K562 (cell line): ENCODE measurements at regions not wholly inside any gene's neighbourhood (a gene's known extent, or its start where the extent isn't known, plus 50 kb on each side); places are given as distances from the start of the nearest gene placed in this dataset.

Experiments
- ATAC-seq: fragments of 200-7000 bp; cut with Tn5 transposase; 3 replicates; pipeline ENCODE4 v1.9.1; 2020; ENCODE audit warnings: moderate library complexity
- BruUV-seq: library from RNA; stranded (reverse); fragments of 400-500 nt; replicated peaks from 2 replicates; lab custom pipeline; 2021; lab: Mats Ljungman, UMichigan
- CTCF ChIA-PET: fragments of 300-600 bp; formaldehyde crosslinking; extraction: SDS; loops from one replicate; lab custom pipeline; 2021; ENCODE audit warnings: low intra/inter-chr PET ratio; lab: Yijun Ruan, JAX
- POLR2A ChIA-PET: fragments of 300-600, 350-650 bp; sonication (Branson Sonifier 250); formaldehyde crosslinking; extraction: SDS; loops from one replicate; lab custom pipeline; 2021; ENCODE audit warnings: antibody characterized with exemption, inconsistent platforms; lab: Yijun Ruan, JAX
- DNase-seq, 4 experiments: peaks; one replicate each; pipeline versions ENCODE4 v3.0.0 to v3.0.0-alpha.2; 2011 to 2018; ENCODE audit warnings: low spot score in 3 of 4, mixed read lengths in 3 of 4; ENCODE audit errors: extremely low read depth in 1 of 4
- FAIRE-seq: peaks from 2 replicates; lab custom pipeline; 2011; peaks lifted over from hg19 to GRCh38; lab: Jason Lieb, UNC
- H2AFZ ChIP-seq: 2 replicates; pipeline ENCODE4 v1.6.0; 2011; ENCODE audit warnings: low read depth, low read length, control low read depth, inconsistent platforms
- H3K27ac ChIP-seq: fragments of 200-600 bp; 3 replicates; pipeline ENCODE4 v1.8.0; 2011; ENCODE audit warnings: low read depth, mild to moderate bottlenecking, control low read depth, inconsistent platforms, low read length, moderate library complexity, mixed read lengths; ENCODE audit errors: extremely low read depth
- H3K27me3 ChIP-seq, 2 experiments: fragments of 300-600 bp in 1 of 2; 2 replicates in 1 of 2; 3 replicates in 1 of 2; pipeline versions ENCODE4 v1.6.0 to v1.8.0; 2011; ENCODE audit warnings: inconsistent platforms in 2 of 2, low read length in 2 of 2, mild to moderate bottlenecking in 1 of 2, mixed read lengths in 1 of 2, moderate library complexity in 1 of 2; ENCODE audit not compliant: control insufficient read depth in 2 of 2, insufficient read depth in 2 of 2
- H3K36me3 ChIP-seq: fragments of 300-600 bp; 3 replicates; pipeline ENCODE4 v1.8.0; 2011; ENCODE audit warnings: mild to moderate bottlenecking, low read length, inconsistent platforms; ENCODE audit not compliant: control insufficient read depth, insufficient read depth
- H3K4me1 ChIP-seq, 2 experiments: fragments of 200-600 bp in 1 of 2; replicated peaks in 1 of 2; 2 replicates in 1 of 2; 3 replicates in 1 of 2; pipeline versions ENCODE4 v1.5.1 to v1.8.0; 2011; ENCODE audit warnings: inconsistent platforms in 2 of 2, low read length in 2 of 2, mild to moderate bottlenecking in 1 of 2, mixed read lengths in 1 of 2, moderate library complexity in 1 of 2; ENCODE audit not compliant: control insufficient read depth in 2 of 2, insufficient read depth in 2 of 2
- H3K4me2 ChIP-seq: 2 replicates; pipeline ENCODE4 v1.6.1; 2011; ENCODE audit warnings: low read length, control low read depth, inconsistent platforms, mixed read lengths; ENCODE audit not compliant: insufficient read depth
- H3K4me3 ChIP-seq: fragments of 200-600 bp; sonication (generic), shearing (Covaris generic); 2 replicates; pipeline ENCODE4 v1.5.1; 2016; ENCODE audit warnings: control low read depth, inconsistent platforms
- H3K79me2 ChIP-seq: fragments of 200-600 bp; 3 replicates; pipeline ENCODE4 v1.8.0; 2011; ENCODE audit warnings: low read length, inconsistent platforms; ENCODE audit not compliant: control insufficient read depth, insufficient read depth
- H3K9ac ChIP-seq, 2 experiments: 2 replicates each; pipeline versions ENCODE4 v1.6.0 to v1.6.1; 2011; ENCODE audit warnings: low read depth in 2 of 2, low read length in 2 of 2, control low read depth in 1 of 2, inconsistent platforms in 1 of 2, mild to moderate bottlenecking in 1 of 2, mixed read lengths in 1 of 2; ENCODE audit not compliant: insufficient read depth in 1 of 2
- H3K9me1 ChIP-seq: one replicate; pipeline ENCODE4 v1.6.0; 2011; ENCODE audit warnings: inconsistent platforms, mild to moderate bottlenecking, low read length, moderate library complexity; ENCODE audit not compliant: control insufficient read depth, insufficient read depth
- H3K9me3 ChIP-seq: replicated peaks from 2 replicates; pipeline ENCODE4 v1.5.1; 2011; ENCODE audit warnings: low read depth, low read length, inconsistent platforms; ENCODE audit not compliant: control insufficient read depth, insufficient read depth
- H4K20me1 ChIP-seq: replicated peaks from 2 replicates; pipeline ENCODE4 v1.6.1; 2011; ENCODE audit warnings: low read length, inconsistent platforms, mixed read lengths; ENCODE audit not compliant: control insufficient read depth, insufficient read depth
- ARHGAP35 ChIP-seq: fragments of 450-650 bp; IDR thresholded peaks from 2 replicates; pipeline ENCODE4 v1.6.1; 2018; ENCODE audit not compliant: partially characterized antibody
- C11orf30 ChIP-seq: fragments of 450-650 bp; IDR thresholded peaks from 2 replicates; pipeline ENCODE4 v1.6.1; 2016; ENCODE audit warnings: low read depth, mild to moderate bottlenecking
- MYBL2 ChIP-seq, 2 experiments: fragments of 450-650 bp in 1 of 2; sonication (generic) in 1 of 2; formaldehyde crosslinking in 1 of 2; IDR thresholded peaks; 2 replicates each; pipeline versions ENCODE4 v1.6.1 to v1.8.1; 2017 to 2022; ENCODE audit warnings: borderline replicate concordance in 1 of 2, inconsistent platforms in 1 of 2, low read depth in 1 of 2, mild to moderate bottlenecking in 1 of 2, missing genetic modification reagents in 1 of 2, moderate library complexity in 1 of 2
- NRF1 ChIP-seq, 2 experiments: fragments of 450-650 bp; IDR thresholded peaks in 1 of 2; conservative IDR thresholded peaks in 1 of 2; 2 replicates each; pipeline ENCODE4 v1.6.1; 2014; ENCODE audit warnings: mild to moderate bottlenecking in 2 of 2
- OTX1 ChIP-seq: fragments of 450-650 bp; formaldehyde crosslinking; IDR thresholded peaks from 2 replicates; pipeline ENCODE4 v1.4.0; 2022; ENCODE audit warnings: mild to moderate bottlenecking
- POLR2G ChIP-seq: fragments of 200-400 bp; formaldehyde crosslinking; IDR thresholded peaks from 2 replicates; pipeline ENCODE4 v1.6.1; 2017; ENCODE audit warnings: low read depth, mild to moderate bottlenecking, antibody characterized with exemption, low read length, moderate library complexity
- PTBP1 ChIP-seq: fragments of 200-400 bp; formaldehyde crosslinking; IDR thresholded peaks from 2 replicates; pipeline ENCODE4 v1.6.1; 2017; ENCODE audit warnings: low read depth, low read length
- ZKSCAN1 ChIP-seq: fragments of 150-350 bp; IDR thresholded peaks from 2 replicates; pipeline ENCODE4 v1.6.1; 2016; ENCODE audit warnings: low read depth, low read length
- ZNF592 ChIP-seq: fragments of 450-650 bp; IDR thresholded peaks from 2 replicates; pipeline ENCODE4 v1.6.1; 2017; ENCODE audit warnings: antibody characterized with exemption, mild to moderate bottlenecking
- WGBS: fragments of 100-300 bp; shearing (Covaris generic); methylation state at CpG from one replicate; pipeline ENCODE4 v1.1.6; 2016; ENCODE audit warnings: low coverage, mixed read lengths; ENCODE audit not compliant: insufficient coverage; ENCODE audit errors: missing lambda C conversion rate; 5-methylcytosine and 5-hydroxymethylcytosine counted together
- in situ Hi-C: fragments of 300-500 bp; cut with MboI; formaldehyde crosslinking; loops from 4 replicates; pipeline ENCODE4 v1.15.0; 2018; ENCODE audit warnings: inconsistent platforms, mixed read lengths
- intact Hi-C: fragments of 100-400 bp; cut with micrococcal nuclease; formaldehyde crosslinking; loops from 2 replicates; pipeline ENCODE4 v1.14.2; 2022
- TF ChIP-seq, protein P1 (sequence below): fragments of 450-650 bp; IDR thresholded peaks from 2 replicates; pipeline ENCODE4 v1.6.1; 2016
- TF ChIP-seq, protein P2 (sequence below), 3 experiments: fragments of 200-800 bp in 1 of 3; fragments of 250-450 bp in 1 of 3; fragments of 450-650 bp in 1 of 3; sonication (Bioruptor Pico) in 1 of 3; sonication (Bioruptor generic) in 1 of 3; formaldehyde crosslinking in 1 of 3; IDR thresholded peaks; 2 replicates each; pipeline versions ENCODE4 v1.6.1 to v1.8.0; 2016 to 2022; ENCODE audit warnings: mild to moderate bottlenecking in 2 of 3, missing genetic modification characterization in 2 of 3, missing compliant biosample characterization in 1 of 3, moderate library complexity in 1 of 3
- TF ChIP-seq, protein P3 (sequence below), 2 experiments: fragments of 200-800 bp in 1 of 2; sonication (Bioruptor generic) in 1 of 2; sonication (generic) in 1 of 2; formaldehyde crosslinking in 1 of 2; IDR thresholded peaks in 1 of 2; conservative IDR thresholded peaks in 1 of 2; 2 replicates each; pipeline versions ENCODE4 v1.5.0 to v1.6.1; 2016 to 2020; ENCODE audit warnings: missing compliant biosample characterization in 1 of 2, missing genetic modification characterization in 1 of 2, missing genetic modification reagents in 1 of 2

GRCh38 chr6:71822625-71823024, 63.7 kb upstream of the RIMS1 start:
- 0% methylated on average over 2 of the region's 2 CpGs for WGBS
- intact Hi-C loops = no loop called here
- peak; percentile 78 for TF ChIP-seq C11orf30
- no peak for TF ChIP-seq PTBP1
- TF ChIP-seq, protein P1, sequence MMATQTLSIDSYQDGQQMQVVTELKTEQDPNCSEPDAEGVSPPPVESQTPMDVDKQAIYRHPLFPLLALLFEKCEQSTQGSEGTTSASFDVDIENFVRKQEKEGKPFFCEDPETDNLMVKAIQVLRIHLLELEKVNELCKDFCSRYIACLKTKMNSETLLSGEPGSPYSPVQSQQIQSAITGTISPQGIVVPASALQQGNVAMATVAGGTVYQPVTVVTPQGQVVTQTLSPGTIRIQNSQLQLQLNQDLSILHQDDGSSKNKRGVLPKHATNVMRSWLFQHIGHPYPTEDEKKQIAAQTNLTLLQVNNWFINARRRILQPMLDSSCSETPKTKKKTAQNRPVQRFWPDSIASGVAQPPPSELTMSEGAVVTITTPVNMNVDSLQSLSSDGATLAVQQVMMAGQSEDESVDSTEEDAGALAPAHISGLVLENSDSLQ = no peak
- no peak for TF ChIP-seq MYBL2 (IDR thresholded peaks at IDR 0.05; ENCODE audit: low read depth)
- no peak for TF ChIP-seq MYBL2 (CRISPR knock-in tag; IDR thresholded peaks at IDR 0.05; ENCODE audit: borderline replicate concordance)
- TF ChIP-seq, protein P2, sequence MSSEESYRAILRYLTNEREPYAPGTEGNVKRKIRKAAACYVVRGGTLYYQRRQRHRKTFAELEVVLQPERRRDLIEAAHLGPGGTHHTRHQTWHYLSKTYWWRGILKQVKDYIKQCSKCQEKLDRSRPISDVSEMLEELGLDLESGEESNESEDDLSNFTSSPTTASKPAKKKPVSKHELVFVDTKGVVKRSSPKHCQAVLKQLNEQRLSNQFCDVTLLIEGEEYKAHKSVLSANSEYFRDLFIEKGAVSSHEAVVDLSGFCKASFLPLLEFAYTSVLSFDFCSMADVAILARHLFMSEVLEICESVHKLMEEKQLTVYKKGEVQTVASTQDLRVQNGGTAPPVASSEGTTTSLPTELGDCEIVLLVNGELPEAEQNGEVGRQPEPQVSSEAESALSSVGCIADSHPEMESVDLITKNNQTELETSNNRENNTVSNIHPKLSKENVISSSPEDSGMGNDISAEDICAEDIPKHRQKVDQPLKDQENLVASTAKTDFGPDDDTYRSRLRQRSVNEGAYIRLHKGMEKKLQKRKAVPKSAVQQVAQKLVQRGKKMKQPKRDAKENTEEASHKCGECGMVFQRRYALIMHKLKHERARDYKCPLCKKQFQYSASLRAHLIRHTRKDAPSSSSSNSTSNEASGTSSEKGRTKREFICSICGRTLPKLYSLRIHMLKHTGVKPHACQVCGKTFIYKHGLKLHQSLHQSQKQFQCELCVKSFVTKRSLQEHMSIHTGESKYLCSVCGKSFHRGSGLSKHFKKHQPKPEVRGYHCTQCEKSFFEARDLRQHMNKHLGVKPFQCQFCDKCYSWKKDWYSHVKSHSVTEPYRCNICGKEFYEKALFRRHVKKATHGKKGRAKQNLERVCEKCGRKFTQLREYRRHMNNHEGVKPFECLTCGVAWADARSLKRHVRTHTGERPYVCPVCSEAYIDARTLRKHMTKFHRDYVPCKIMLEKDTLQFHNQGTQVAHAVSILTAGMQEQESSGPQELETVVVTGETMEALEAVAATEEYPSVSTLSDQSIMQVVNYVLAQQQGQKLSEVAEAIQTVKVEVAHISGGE (CRISPR knock-in tag; IDR thresholded peaks at IDR 0.05) = no peak
- TF ChIP-seq ZKSCAN1 = no peak
- TF ChIP-seq OTX1 (CRISPR knock-in tag) = no peak
- TF ChIP-seq ZNF592 = no peak
- TF ChIP-seq POLR2G = no peak
- TF ChIP-seq ARHGAP35 = no peak
- TF ChIP-seq NRF1 (conservative IDR thresholded peaks at IDR 0.05 in 1 of 2, IDR thresholded peaks at IDR 0.05 in 1 of 2) = no peak
- TF ChIP-seq, protein P3, sequence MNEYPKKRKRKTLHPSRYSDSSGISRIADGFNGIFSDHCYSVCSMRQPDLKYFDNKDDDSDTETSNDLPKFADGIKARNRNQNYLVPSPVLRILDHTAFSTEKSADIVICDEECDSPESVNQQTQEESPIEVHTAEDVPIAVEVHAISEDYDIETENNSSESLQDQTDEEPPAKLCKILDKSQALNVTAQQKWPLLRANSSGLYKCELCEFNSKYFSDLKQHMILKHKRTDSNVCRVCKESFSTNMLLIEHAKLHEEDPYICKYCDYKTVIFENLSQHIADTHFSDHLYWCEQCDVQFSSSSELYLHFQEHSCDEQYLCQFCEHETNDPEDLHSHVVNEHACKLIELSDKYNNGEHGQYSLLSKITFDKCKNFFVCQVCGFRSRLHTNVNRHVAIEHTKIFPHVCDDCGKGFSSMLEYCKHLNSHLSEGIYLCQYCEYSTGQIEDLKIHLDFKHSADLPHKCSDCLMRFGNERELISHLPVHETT (CRISPR knock-in tag; conservative IDR thresholded peaks at IDR 0.05 in 1 of 2, IDR thresholded peaks at IDR 0.05 in 1 of 2) = no peak

More at GRCh38 chr6:71822625-71823024, 63.7 kb upstream of the RIMS1 start:
- no peak for FAIRE-seq
- no peak overlapping the region for H3K9ac ChIP-seq
- no peaks in the 10 kb centered on the region for H3K36me3 ChIP-seq
- DNase-seq = no peak
- no peaks in the 10 kb centered on the region for H3K9me3 ChIP-seq
- H3K4me3 ChIP-seq = no peak overlapping the region
- ChIA-PET CTCF (no interaction called here), POLR2A (no interaction called here)
- BruUV-seq = no TSS peak
- no peak overlapping the region for H3K27ac ChIP-seq
- no peaks in the 10 kb centered on the region for H3K4me1 ChIP-seq
- no peak overlapping the region for H3K4me2 ChIP-seq
- in situ Hi-C loops = no loop called here
- H2AFZ ChIP-seq = no peak overlapping the region
- no peaks in the 10 kb centered on the region for H3K27me3 ChIP-seq
- ATAC-seq = no peak
- no peaks in the 10 kb centered on the region for H3K9me1 ChIP-seq
- H4K20me1 ChIP-seq = no peaks in the 10 kb centered on the region
- H3K79me2 ChIP-seq = no peaks in the 10 kb centered on the region
